ENCODE measurements at regions not wholly inside any gene's neighbourhood (a gene's known extent, or its start where the extent isn't known, plus 50 kb on each side); places are given as distances from the start of the nearest gene placed in this dataset.

DNA sequence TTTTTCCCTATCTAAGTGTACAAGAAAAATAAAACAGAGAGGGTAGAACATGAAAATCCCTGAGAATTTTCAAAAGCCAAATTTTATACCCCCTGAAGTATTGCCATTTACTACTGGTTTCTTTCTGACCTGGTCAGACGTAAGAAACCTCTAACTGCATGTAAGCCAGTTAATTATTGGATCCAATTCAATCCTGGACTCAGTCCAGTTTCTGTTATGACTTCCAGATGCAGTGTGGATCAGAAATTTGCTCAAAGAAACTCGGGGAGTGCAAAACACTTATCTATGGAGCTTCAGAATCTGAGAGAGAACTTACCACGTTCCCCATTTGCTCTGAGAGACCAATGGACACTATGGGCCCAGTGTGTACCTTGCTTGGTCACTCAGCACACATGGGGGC is 383.5 kb downstream of the KLHL4 start:
- ChIA-PET POLR2A (no interaction called here), CTCF (no interaction called here)
- Mint-ChIP-seq H3K27me3 (no peaks in the 10 kb centered on the region), H3K4me3 (no peak overlapping the region), H3K9me3 (ENCODE audit: insufficient read depth) (no peaks in the 10 kb centered on the region), H3K27ac (no peak overlapping the region), H3K4me1 (no peaks in the 10 kb centered on the region)
- H3K4me3 ChIP-seq (ENCODE audit: control extremely low read depth in 1 of 5, extremely low read depth in 1 of 5, insufficient read depth in 1 of 5, low read depth in 2 of 5, low read length in 4 of 5) = no peak overlapping the region
- H3K4me1 ChIP-seq (ENCODE audit: control insufficient read depth in 2 of 2, insufficient read depth in 2 of 2, low read length in 2 of 2) = no peaks in the 10 kb centered on the region
- no peak overlapping the region for H3K9ac ChIP-seq (ENCODE audit: low read length)
- no peak overlapping the region for H3K27ac ChIP-seq (ENCODE audit: low read length in 2 of 2)
- H3K79me2 ChIP-seq (ENCODE audit: control insufficient read depth, insufficient read depth, low read length) = no peaks in the 10 kb centered on the region
- 68% methylated on average over 2 of the region's 3 CpGs for WGBS (ENCODE audit: insufficient coverage)
- no peak for DNase-seq
- no peaks in the 10 kb centered on the region for H4K20me1 ChIP-seq (ENCODE audit: control insufficient read depth, insufficient read depth, low read length, poor library complexity, severe bottlenecking)
- H3K9me3 ChIP-seq (ENCODE audit: control extremely low read depth in 1 of 3, control insufficient read depth in 2 of 3, insufficient read depth in 1 of 3, low read length in 2 of 3) = no peaks in the 10 kb centered on the region
- no peaks in the 10 kb centered on the region for H3K27me3 ChIP-seq (replicated peaks in 1 of 4; ENCODE audit: control extremely low read depth in 1 of 4, control insufficient read depth in 3 of 4, insufficient read depth in 4 of 4, low read length in 3 of 4)
- H3K4me2 ChIP-seq (replicated peaks; ENCODE audit: low read depth, low read length, poor library complexity, severe bottlenecking) = no peak overlapping the region
- TF ChIP-seq EZH2 (IDR thresholded peaks at IDR 0.05; ENCODE audit: borderline replicate concordance, insufficient read depth, low read depth, low read length, poor library complexity, severe bottlenecking) = no peak
- TF ChIP-seq, protein P1, sequence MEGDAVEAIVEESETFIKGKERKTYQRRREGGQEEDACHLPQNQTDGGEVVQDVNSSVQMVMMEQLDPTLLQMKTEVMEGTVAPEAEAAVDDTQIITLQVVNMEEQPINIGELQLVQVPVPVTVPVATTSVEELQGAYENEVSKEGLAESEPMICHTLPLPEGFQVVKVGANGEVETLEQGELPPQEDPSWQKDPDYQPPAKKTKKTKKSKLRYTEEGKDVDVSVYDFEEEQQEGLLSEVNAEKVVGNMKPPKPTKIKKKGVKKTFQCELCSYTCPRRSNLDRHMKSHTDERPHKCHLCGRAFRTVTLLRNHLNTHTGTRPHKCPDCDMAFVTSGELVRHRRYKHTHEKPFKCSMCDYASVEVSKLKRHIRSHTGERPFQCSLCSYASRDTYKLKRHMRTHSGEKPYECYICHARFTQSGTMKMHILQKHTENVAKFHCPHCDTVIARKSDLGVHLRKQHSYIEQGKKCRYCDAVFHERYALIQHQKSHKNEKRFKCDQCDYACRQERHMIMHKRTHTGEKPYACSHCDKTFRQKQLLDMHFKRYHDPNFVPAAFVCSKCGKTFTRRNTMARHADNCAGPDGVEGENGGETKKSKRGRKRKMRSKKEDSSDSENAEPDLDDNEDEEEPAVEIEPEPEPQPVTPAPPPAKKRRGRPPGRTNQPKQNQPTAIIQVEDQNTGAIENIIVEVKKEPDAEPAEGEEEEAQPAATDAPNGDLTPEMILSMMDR (IDR thresholded peaks at IDR 0.05) = no peak
- H2AFZ ChIP-seq (ENCODE audit: insufficient read depth, low read depth, low read length, poor library complexity, severe bottlenecking) = peak overlapping the region; percentile 4
- intact Hi-C loops (cut with micrococcal nuclease) = no loop called here
- no peak for ATAC-seq (ENCODE audit: low read depth)
- no peaks in the 10 kb centered on the region for H3K36me3 ChIP-seq (replicated peaks in 1 of 2; ENCODE audit: control extremely low read depth in 1 of 2, control insufficient read depth in 1 of 2, extremely low read depth in 1 of 2, insufficient read depth in 2 of 2, low read length in 1 of 2)

DNA sequence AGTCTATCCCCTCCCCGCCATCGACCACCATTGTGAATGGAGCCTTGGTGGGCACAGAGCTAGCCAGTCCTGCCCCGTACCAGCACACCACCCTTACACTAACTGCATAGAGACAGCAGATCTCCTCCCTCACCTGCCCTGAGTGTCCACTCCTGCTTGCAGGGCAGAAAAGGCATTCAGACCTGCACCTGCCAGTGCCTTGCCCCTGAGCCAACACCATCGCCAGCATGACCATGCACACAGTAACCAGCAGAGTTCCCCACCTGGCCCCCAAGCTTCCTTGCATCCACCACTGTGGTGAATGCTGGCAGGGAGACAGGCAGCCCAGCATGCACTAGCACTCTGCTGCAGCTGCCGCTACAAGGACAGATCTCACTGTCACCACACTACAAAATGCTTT is 397.1 kb downstream of the KLHL4 start:
- 100% methylated on average over 1 of the region's 5 CpGs for WGBS (ENCODE audit: insufficient coverage)
- Histone ChIP-seq H3K4me2 (replicated peaks; ENCODE audit: low read depth, low read length, poor library complexity, severe bottlenecking) (no peak overlapping the region), H3K79me2 (ENCODE audit: control insufficient read depth, insufficient read depth, low read length) (no peaks in the 10 kb centered on the region), H3K4me3 (ENCODE audit: control extremely low read depth in 1 of 5, extremely low read depth in 1 of 5, insufficient read depth in 1 of 5, low read depth in 2 of 5, low read length in 4 of 5) (no peak overlapping the region), H3K27ac (ENCODE audit: low read length in 2 of 2) (no peak overlapping the region), H2AFZ (ENCODE audit: insufficient read depth, low read depth, low read length, poor library complexity, severe bottlenecking) (no peak overlapping the region), H3K9me3 (ENCODE audit: control extremely low read depth in 1 of 3, control insufficient read depth in 2 of 3, insufficient read depth in 1 of 3, low read length in 2 of 3) (peaks cover 0 to 3% (median 0%) of the 10 kb centered on the region in 3 donors), H3K36me3 (replicated peaks in 1 of 2; ENCODE audit: control extremely low read depth in 1 of 2, control insufficient read depth in 1 of 2, extremely low read depth in 1 of 2, insufficient read depth in 2 of 2, low read length in 1 of 2) (no peaks in the 10 kb centered on the region), H4K20me1 (ENCODE audit: control insufficient read depth, insufficient read depth, low read length, poor library complexity, severe bottlenecking) (no peaks in the 10 kb centered on the region), H3K27me3 (replicated peaks in 1 of 4; ENCODE audit: control extremely low read depth in 1 of 4, control insufficient read depth in 3 of 4, insufficient read depth in 4 of 4, low read length in 3 of 4) (no peaks in the 10 kb centered on the region), H3K9ac (ENCODE audit: low read length) (no peak overlapping the region), H3K4me1 (ENCODE audit: control insufficient read depth in 2 of 2, insufficient read depth in 2 of 2, low read length in 2 of 2) (no peaks in the 10 kb centered on the region)
- no peak for ATAC-seq (ENCODE audit: low read depth)
- ChIA-PET POLR2A (no interaction called here), CTCF (no interaction called here)
- H3K27ac Mint-ChIP-seq = no peak overlapping the region
- no peak overlapping the region for H3K4me3 Mint-ChIP-seq
- no peaks in the 10 kb centered on the region for H3K4me1 Mint-ChIP-seq
- peaks cover 5% of the 10 kb centered on the region for H3K9me3 Mint-ChIP-seq (ENCODE audit: insufficient read depth)
- no peaks in the 10 kb centered on the region for H3K27me3 Mint-ChIP-seq
- DNase-seq = no peak
- TF ChIP-seq, protein P1 (IDR thresholded peaks at IDR 0.05) = no peak
- TF ChIP-seq EZH2 (IDR thresholded peaks at IDR 0.05; ENCODE audit: borderline replicate concordance, insufficient read depth, low read depth, low read length, poor library complexity, severe bottlenecking) = no peak
- intact Hi-C loops (cut with micrococcal nuclease) = no loop called here
